Endothelial cell of umbilical vein (primary cell): ENCODE measurements at regions not wholly inside any gene's neighbourhood (a gene's known extent, or its start where the extent isn't known, plus 50 kb on each side); places are given as distances from the start of the nearest gene placed in this dataset.

ENCODE experiments used
- BruUV-seq: library from RNA; stranded (reverse); fragments of 400-500 nt; replicated peaks from 2 replicates; lab custom pipeline; 2021; lab: Mats Ljungman, UMichigan
- CTCF ChIA-PET: fragments of 300-600, 350-600 bp; sonication (Branson Sonifier 250); formaldehyde crosslinking; loops from one replicate; lab custom pipeline; 2021; ENCODE audit warnings: antibody characterized with exemption, inconsistent platforms; lab: Charles Lee
- POLR2A ChIA-PET: fragments of 300-600, 350-600 bp; sonication (Branson Sonifier 250); formaldehyde crosslinking; loops from one replicate; lab custom pipeline; 2021; ENCODE audit warnings: antibody characterized with exemption, inconsistent platforms; lab: Charles Lee
- DNase-seq: peaks from one replicate; pipeline ENCODE4 v3.0.0-alpha.2; 2011; ENCODE audit warnings: low read depth, low spot score
- FAIRE-seq: peaks from 2 replicates; lab custom pipeline; 2011; peaks lifted over from hg19 to GRCh38; lab: Jason Lieb, UNC
- H2AFZ ChIP-seq: 2 replicates; pipeline ENCODE4 v1.6.0; 2012; ENCODE audit warnings: low read depth, low read length, control low read depth, inconsistent platforms
- H3K27ac ChIP-seq: 2 replicates; pipeline ENCODE4 v1.5.1; 2011; ENCODE audit warnings: low read depth, mild to moderate bottlenecking, control low read depth, low read length, moderate library complexity; ENCODE audit not compliant: insufficient read depth
- H3K27me3 ChIP-seq, 2 experiments: 2 replicates each; pipeline versions ENCODE4 v1.6.0 to v1.6.1; 2011; ENCODE audit warnings: low read length in 2 of 2, mixed read lengths in 1 of 2; ENCODE audit not compliant: control insufficient read depth in 2 of 2, insufficient read depth in 2 of 2
- H3K36me3 ChIP-seq, 2 experiments: 2 replicates in 1 of 2; 3 replicates in 1 of 2; pipeline ENCODE4 v1.5.1; 2011; ENCODE audit warnings: low read length in 2 of 2, mild to moderate bottlenecking in 1 of 2, moderate library complexity in 1 of 2; ENCODE audit not compliant: control insufficient read depth in 2 of 2, insufficient read depth in 2 of 2; ENCODE audit errors: extremely low read depth in 1 of 2
- H3K4me1 ChIP-seq: 3 replicates; pipeline ENCODE4 v1.5.1; 2011; ENCODE audit warnings: mild to moderate bottlenecking, low read length; ENCODE audit not compliant: control insufficient read depth, insufficient read depth; ENCODE audit errors: extremely low read depth
- H3K4me2 ChIP-seq: 2 replicates; pipeline ENCODE4 v1.6.1; 2011; ENCODE audit warnings: low read length, control low read depth, mixed read lengths; ENCODE audit not compliant: insufficient read depth
- H3K4me3 ChIP-seq, 3 experiments: fragments of 200-600 bp in 1 of 3; sonication (generic), shearing (Covaris generic) in 1 of 3; replicated peaks in 1 of 3; 2 replicates each; pipeline ENCODE4 v1.5.1; 2011 to 2016; ENCODE audit warnings: control low read depth in 3 of 3, low read length in 3 of 3, mild to moderate bottlenecking in 2 of 3, inconsistent platforms in 1 of 3, low read depth in 1 of 3, moderate library complexity in 1 of 3; ENCODE audit not compliant: insufficient read depth in 1 of 3
- H3K79me2 ChIP-seq: 2 replicates; pipeline ENCODE4 v1.6.0; 2012; ENCODE audit warnings: low read length, inconsistent platforms; ENCODE audit not compliant: control insufficient read depth, insufficient read depth
- H3K9ac ChIP-seq: replicated peaks from 2 replicates; pipeline ENCODE3; 2011; ENCODE audit warnings: low read length, control low read depth; ENCODE audit not compliant: insufficient read depth; ENCODE audit errors: extremely low read depth
- H3K9me1 ChIP-seq: replicated peaks from 3 replicates; pipeline ENCODE4 v1.6.0; 2011; ENCODE audit warnings: mild to moderate bottlenecking, low read length; ENCODE audit not compliant: control insufficient read depth, insufficient read depth; ENCODE audit errors: extremely low read depth
- H3K9me3 ChIP-seq: replicated peaks from 2 replicates; pipeline ENCODE4 v1.5.1; 2012; ENCODE audit warnings: low read length, inconsistent platforms; ENCODE audit not compliant: control insufficient read depth, insufficient read depth
- H4K20me1 ChIP-seq: replicated peaks from 2 replicates; pipeline ENCODE3; 2011; ENCODE audit warnings: mild to moderate bottlenecking, low read length; ENCODE audit not compliant: control insufficient read depth, insufficient read depth; ENCODE audit errors: extremely low read depth
- CTCF ChIP-seq, 2 donors: IDR thresholded peaks; 1 replicate in 1 of 2; 2 replicates in 1 of 2; pipeline ENCODE4 v1.5.1; 2011; ENCODE audit warnings: low read length in 2 of 2, mild to moderate bottlenecking in 2 of 2, moderate library complexity in 2 of 2, control low read depth in 1 of 2, inconsistent platforms in 1 of 2, low read depth in 1 of 2; ENCODE audit not compliant: insufficient read depth in 1 of 2; ENCODE audit errors: extremely low read depth in 1 of 2
- EZH2 ChIP-seq: IDR thresholded peaks from 2 replicates; pipeline ENCODE4 v1.6.1; 2012; ENCODE audit warnings: borderline replicate concordance, low read depth, mild to moderate bottlenecking, moderate library complexity, low read length, inconsistent platforms; ENCODE audit not compliant: severe bottlenecking
- GATA2 ChIP-seq: IDR thresholded peaks from 2 replicates; pipeline ENCODE4 v1.7.0; 2011; ENCODE audit warnings: low read depth, mild to moderate bottlenecking, moderate library complexity, mixed read lengths, low read length; ENCODE audit not compliant: insufficient read length, insufficient read depth
- JUN ChIP-seq: IDR thresholded peaks from 2 replicates; pipeline ENCODE4 v1.6.1; 2011; ENCODE audit warnings: borderline replicate concordance, low read depth; ENCODE audit not compliant: insufficient read length, insufficient read depth
- MAX ChIP-seq: IDR thresholded peaks from 2 replicates; pipeline ENCODE4 v1.6.1; 2011; ENCODE audit not compliant: insufficient read depth, insufficient read length
- MYC ChIP-seq: IDR thresholded peaks from one replicate; pipeline ENCODE4 v1.6.1; 2011; ENCODE audit warnings: mild to moderate bottlenecking, low read depth, low read length
- dilution Hi-C: fragments of 300-500 bp; cut with MboI; formaldehyde crosslinking; loops from one replicate; pipeline ENCODE4 v1.15.0; 2019; ENCODE audit warnings: low sequenced_read_pairs; ENCODE audit not compliant: extremely low pct_ligation_motif_present
- intact Hi-C: fragments of 100-400 bp; cut with micrococcal nuclease; formaldehyde crosslinking; loops from one replicate; pipeline ENCODE4 v1.10.0; 2022

- no peak overlapping the region for H3K4me3 ChIP-seq
- ChIA-PET CTCF (no interaction called here), POLR2A (no interaction called here)
- no peaks in the 10 kb centered on the region for H3K9me3 ChIP-seq
- intact Hi-C loops: no loop called here
- H3K27me3 ChIP-seq: no peaks in the 10 kb centered on the region
- H3K4me2 ChIP-seq: no peak overlapping the region
- TF ChIP-seq GATA2: no peak
- no peak for TF ChIP-seq CTCF (IDR thresholded peaks at IDR 0.05; ENCODE audit: extremely low read depth in 1 of 2, insufficient read depth in 1 of 2, low read depth in 1 of 2, low read length in 2 of 2)
- no peak for TF ChIP-seq JUN
- no peak for TF ChIP-seq MYC
- TF ChIP-seq EZH2: no peak
- no peak for TF ChIP-seq MAX
- no peak overlapping the region for H2AFZ ChIP-seq
- no peaks in the 10 kb centered on the region for H3K9me1 ChIP-seq
- DNase-seq (no peak), FAIRE-seq (no peak)
- no peaks in the 10 kb centered on the region for H3K4me1 ChIP-seq
- no TSS peak for BruUV-seq
- H3K36me3 ChIP-seq: no peaks in the 10 kb centered on the region
- no peaks in the 10 kb centered on the region for H3K79me2 ChIP-seq
- dilution Hi-C loops: no loop called here
- no peak overlapping the region for H3K9ac ChIP-seq
- H3K27ac ChIP-seq: no peak overlapping the region
- no peaks in the 10 kb centered on the region for H4K20me1 ChIP-seq
Measured at GRCh38 chr16:54477714-54478113, 191.1 kb upstream of the IRX3 start.
